ENCODE measurements at regions not wholly inside any gene's neighbourhood (a gene's known extent, or its start where the extent isn't known, plus 50 kb on each side); places are given as distances from the start of the nearest gene placed in this dataset.

DNA sequence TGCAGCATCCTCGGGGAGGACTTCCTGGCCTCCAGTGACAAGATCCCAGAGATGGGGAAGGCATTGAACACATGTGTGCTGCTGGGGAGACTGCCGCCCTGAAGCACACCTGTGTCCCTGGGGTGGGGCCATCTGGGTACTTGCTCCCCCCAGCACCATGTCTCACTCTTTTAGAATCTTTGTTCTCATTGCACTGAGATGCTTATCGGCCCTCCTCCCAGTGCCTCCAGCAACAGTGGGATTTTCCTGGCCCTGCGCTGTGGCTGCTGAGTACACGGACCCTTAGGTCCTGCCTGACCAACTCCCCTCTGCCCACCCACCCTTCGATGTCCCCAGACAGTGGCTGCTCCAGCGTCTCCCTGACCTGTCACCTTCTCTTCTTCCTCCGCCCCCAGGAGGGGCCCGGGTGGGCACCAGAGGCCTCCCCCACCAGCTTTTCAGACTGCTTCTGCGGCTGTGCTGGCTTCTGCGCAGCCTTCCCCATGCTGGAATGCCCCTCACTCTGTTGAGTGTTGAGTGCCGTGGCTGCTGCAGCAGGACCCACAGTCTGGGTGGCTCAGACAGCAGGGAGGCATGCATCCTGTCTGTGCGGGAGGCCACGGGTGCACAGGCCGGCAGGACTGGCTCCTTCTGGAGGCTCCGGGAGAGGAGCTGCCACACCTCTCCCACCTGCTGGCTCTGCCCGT is 145.9 kb upstream of the IRX2 start:
- TF ChIP-seq TARDBP (IDR thresholded peaks at IDR 0.05) (no peak), BHLHE40 (IDR thresholded peaks at IDR 0.05; ENCODE audit: borderline replicate concordance) (no peak), SP1 (IDR thresholded peaks at IDR 0.05) (no peak), FOXA1 (IDR thresholded peaks at IDR 0.05) (no peak), FOXK2 (IDR thresholded peaks at IDR 0.05) (no peak), HDGF (IDR thresholded peaks at IDR 0.05; ENCODE audit: borderline replicate concordance) (no peak), NFRKB (IDR thresholded peaks at IDR 0.05) (no peak), LEF1 (IDR thresholded peaks at IDR 0.05; ENCODE audit: borderline replicate concordance) (no peak), ARNT (IDR thresholded peaks at IDR 0.05) (no peak), FOXM1 (IDR thresholded peaks at IDR 0.05; ENCODE audit: borderline replicate concordance) (no peak), ELF4 (IDR thresholded peaks at IDR 0.05) (no peak), PKNOX1 (IDR thresholded peaks at IDR 0.05) (no peak), SUZ12 (IDR thresholded peaks at IDR 0.05) (no peak), ZNF384 (IDR thresholded peaks at IDR 0.05) (no peak)

Data from HEK293T (cell line).